Kidney epithelial cell (primary cell): ENCODE measurements at regions not wholly inside any gene's neighbourhood (a gene's known extent, or its start where the extent isn't known, plus 50 kb on each side); places are given as distances from the start of the nearest gene placed in this dataset.

Source experiments
- DNase-seq: peaks from one replicate; pipeline ENCODE4 v3.0.0-alpha.2; 2010; ENCODE audit warnings: low read depth
- H3K27me3 ChIP-seq: 2 replicates; pipeline ENCODE4 v1.6.0; 2011; ENCODE audit warnings: low read length; ENCODE audit not compliant: control insufficient read depth, insufficient read depth
- H3K36me3 ChIP-seq: 2 replicates; pipeline ENCODE4 v1.5.1; 2011; ENCODE audit warnings: low read length; ENCODE audit not compliant: control insufficient read depth, insufficient read depth
- H3K4me3 ChIP-seq: 2 replicates; pipeline ENCODE4 v1.5.1; 2011; ENCODE audit warnings: low read depth, mild to moderate bottlenecking, control low read depth, low read length
- TF ChIP-seq, protein P1 (sequence below): IDR thresholded peaks from 2 replicates; pipeline ENCODE4 v1.5.1; 2011; ENCODE audit warnings: mild to moderate bottlenecking, moderate library complexity, low read length, control low read depth, inconsistent platforms; ENCODE audit not compliant: insufficient read depth, poor library complexity, severe bottlenecking

GRCh38 chr6:125528621-125529041, 220.8 kb upstream of the HEY2 start:
- TF ChIP-seq, protein P1, sequence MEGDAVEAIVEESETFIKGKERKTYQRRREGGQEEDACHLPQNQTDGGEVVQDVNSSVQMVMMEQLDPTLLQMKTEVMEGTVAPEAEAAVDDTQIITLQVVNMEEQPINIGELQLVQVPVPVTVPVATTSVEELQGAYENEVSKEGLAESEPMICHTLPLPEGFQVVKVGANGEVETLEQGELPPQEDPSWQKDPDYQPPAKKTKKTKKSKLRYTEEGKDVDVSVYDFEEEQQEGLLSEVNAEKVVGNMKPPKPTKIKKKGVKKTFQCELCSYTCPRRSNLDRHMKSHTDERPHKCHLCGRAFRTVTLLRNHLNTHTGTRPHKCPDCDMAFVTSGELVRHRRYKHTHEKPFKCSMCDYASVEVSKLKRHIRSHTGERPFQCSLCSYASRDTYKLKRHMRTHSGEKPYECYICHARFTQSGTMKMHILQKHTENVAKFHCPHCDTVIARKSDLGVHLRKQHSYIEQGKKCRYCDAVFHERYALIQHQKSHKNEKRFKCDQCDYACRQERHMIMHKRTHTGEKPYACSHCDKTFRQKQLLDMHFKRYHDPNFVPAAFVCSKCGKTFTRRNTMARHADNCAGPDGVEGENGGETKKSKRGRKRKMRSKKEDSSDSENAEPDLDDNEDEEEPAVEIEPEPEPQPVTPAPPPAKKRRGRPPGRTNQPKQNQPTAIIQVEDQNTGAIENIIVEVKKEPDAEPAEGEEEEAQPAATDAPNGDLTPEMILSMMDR, result no peak
- H3K27me3 ChIP-seq, result no peaks in the 10 kb centered on the region
- DNase-seq, result no peak
- H3K4me3 ChIP-seq, result no peak overlapping the region
- H3K36me3 ChIP-seq, result no peaks in the 10 kb centered on the region

DNA sequence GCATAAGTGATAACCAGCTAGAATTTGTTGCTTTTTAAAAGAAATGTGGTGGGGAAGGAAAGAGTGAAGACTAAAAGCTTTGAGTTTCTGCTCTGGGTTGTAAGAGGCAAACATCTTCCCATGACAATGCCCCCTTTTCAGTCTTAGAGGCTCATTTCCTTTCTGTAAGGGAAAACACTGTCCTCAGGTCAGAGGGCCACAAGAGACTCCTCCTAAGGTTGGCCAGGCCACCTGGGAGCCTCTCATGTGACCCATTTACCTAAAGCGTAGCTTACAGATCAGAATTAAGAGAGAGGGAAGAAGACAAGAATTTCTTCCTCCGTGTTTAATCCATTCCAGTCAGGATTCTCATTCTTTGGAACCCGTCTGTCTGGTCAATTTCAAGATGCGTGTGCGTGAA, 220.4 kb upstream of the HEY2 start:
- DNase-seq, result no peak
- Histone ChIP-seq H3K4me3 (no peak overlapping the region), H3K27me3 (no peaks in the 10 kb centered on the region), H3K36me3 (no peaks in the 10 kb centered on the region)
- TF ChIP-seq, protein P1, result no peak

- H3K27me3 ChIP-seq, result no peaks in the 10 kb centered on the region
- H3K4me3 ChIP-seq, result peak overlapping the region; percentile 18
- TF ChIP-seq, protein P1, result no peak
- no peaks in the 10 kb centered on the region for H3K36me3 ChIP-seq
- DNase-seq, result no peak
Observed at GRCh38 chr6:125533710-125534397, 215.6 kb upstream of the HEY2 start.

GRCh38 chr6:125534430-125535263, 214.8 kb upstream of the HEY2 start:
- Histone ChIP-seq H3K4me3 (no peak overlapping the region), H3K27me3 (no peaks in the 10 kb centered on the region), H3K36me3 (no peaks in the 10 kb centered on the region)
- DNase-seq, result no peak
- TF ChIP-seq, protein P1, result no peak

DNA sequence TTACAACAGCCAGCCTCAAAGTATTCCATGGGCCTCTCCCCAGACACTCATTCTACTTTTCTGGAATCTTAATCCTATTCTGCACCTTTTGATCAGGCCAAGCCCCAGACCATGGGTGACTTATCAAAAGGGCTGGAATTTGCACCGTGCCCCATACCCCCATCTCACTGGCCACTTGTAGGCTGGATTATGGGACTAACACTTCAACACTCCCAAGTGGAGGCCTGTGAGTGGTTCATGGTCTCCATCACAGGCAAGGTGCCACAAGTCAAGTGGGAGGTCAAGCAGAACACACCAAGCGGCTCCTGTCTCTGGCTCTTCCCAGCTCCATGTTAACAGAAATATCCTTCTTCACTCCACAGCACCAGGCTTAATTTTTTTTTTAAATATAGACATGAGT, 212.3 kb upstream of the HEY2 start:
- H3K27me3 ChIP-seq, result no peaks in the 10 kb centered on the region
- no peaks in the 10 kb centered on the region for H3K36me3 ChIP-seq
- no peak for DNase-seq
- TF ChIP-seq, protein P1, result no peak
- no peak overlapping the region for H3K4me3 ChIP-seq
